ENCODE measurements at regions not wholly inside any gene's neighbourhood (a gene's known extent, or its start where the extent isn't known, plus 50 kb on each side); places are given as distances from the start of the nearest gene placed in this dataset.

DNA sequence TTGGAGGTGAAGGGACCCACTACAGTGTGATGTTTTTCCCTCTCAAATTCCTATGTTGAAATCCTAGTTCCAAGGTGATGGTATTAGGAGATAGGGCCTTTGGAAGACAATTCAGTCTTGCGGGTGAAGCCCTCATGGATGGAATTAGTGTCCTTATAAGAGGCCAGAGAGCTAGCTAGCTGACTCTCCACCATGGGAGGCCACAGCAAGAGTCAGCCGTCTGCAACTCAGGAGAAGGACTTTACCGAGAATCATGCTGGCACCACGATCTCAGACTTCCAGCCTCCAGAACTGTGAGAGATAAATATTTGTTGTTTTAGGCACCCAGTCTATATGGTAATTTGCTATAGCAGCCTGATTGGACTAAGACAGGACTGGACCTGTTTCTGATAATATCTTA lies 461.4 kb downstream of the TSN start:
- TF ChIP-seq, protein P1, sequence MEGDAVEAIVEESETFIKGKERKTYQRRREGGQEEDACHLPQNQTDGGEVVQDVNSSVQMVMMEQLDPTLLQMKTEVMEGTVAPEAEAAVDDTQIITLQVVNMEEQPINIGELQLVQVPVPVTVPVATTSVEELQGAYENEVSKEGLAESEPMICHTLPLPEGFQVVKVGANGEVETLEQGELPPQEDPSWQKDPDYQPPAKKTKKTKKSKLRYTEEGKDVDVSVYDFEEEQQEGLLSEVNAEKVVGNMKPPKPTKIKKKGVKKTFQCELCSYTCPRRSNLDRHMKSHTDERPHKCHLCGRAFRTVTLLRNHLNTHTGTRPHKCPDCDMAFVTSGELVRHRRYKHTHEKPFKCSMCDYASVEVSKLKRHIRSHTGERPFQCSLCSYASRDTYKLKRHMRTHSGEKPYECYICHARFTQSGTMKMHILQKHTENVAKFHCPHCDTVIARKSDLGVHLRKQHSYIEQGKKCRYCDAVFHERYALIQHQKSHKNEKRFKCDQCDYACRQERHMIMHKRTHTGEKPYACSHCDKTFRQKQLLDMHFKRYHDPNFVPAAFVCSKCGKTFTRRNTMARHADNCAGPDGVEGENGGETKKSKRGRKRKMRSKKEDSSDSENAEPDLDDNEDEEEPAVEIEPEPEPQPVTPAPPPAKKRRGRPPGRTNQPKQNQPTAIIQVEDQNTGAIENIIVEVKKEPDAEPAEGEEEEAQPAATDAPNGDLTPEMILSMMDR (IDR thresholded peaks at IDR 0.05) = no peak
- TF ChIP-seq EZH2 (IDR thresholded peaks at IDR 0.05) = no peak

Measured in neural progenitor cell (in vitro differentiated cells).